HEK293 (cell line): ENCODE measurements at regions not wholly inside any gene's neighbourhood (a gene's known extent, or its start where the extent isn't known, plus 50 kb on each side); places are given as distances from the start of the nearest gene placed in this dataset.

Experiments
- CTCF ChIA-PET: fragments of 350-600 bp; formaldehyde crosslinking; extraction: SDS; loops from one replicate; lab custom pipeline; 2021; ENCODE audit warnings: antibody characterized with exemption; lab: Yijun Ruan, JAX
- POLR2A ChIA-PET: fragments of 300-600 bp; formaldehyde crosslinking; extraction: SDS; loops from one replicate; lab custom pipeline; 2020; ENCODE audit warnings: antibody characterized with exemption, inconsistent platforms; lab: Yijun Ruan, JAX
- H3K27ac ChIP-seq: fragments of 200-500 bp; sonication (Bioruptor generic); 2 replicates; pipeline ENCODE4 v1.5.1; 2014; ENCODE audit warnings: low read depth, low read length, control low read depth, inconsistent platforms; ENCODE audit errors: extremely low read depth
- H3K36me3 ChIP-seq, 2 experiments: fragments of 200-500 bp in 1 of 2; sonication (Bioruptor generic) in 1 of 2; 1 replicate in 1 of 2; 2 replicates in 1 of 2; pipeline ENCODE4 v1.5.1; 2014 to 2017; ENCODE audit warnings: inconsistent platforms in 2 of 2, low read length in 2 of 2; ENCODE audit not compliant: control insufficient read depth in 2 of 2, insufficient read depth in 1 of 2
- H3K4me1 ChIP-seq: fragments of 200-500 bp; sonication (Bioruptor generic); 2 replicates; pipeline ENCODE4 v1.5.1; 2014; ENCODE audit warnings: mild to moderate bottlenecking, low read length, inconsistent platforms; ENCODE audit not compliant: control insufficient read depth, insufficient read depth
- H3K4me3 ChIP-seq: 2 replicates; pipeline ENCODE4 v1.5.1; 2011; ENCODE audit warnings: low read depth, mild to moderate bottlenecking, control low read depth, low read length, moderate library complexity
- H3K9me3 ChIP-seq: fragments of 200-500 bp; sonication (Bioruptor generic); 2 replicates; pipeline ENCODE4 v1.5.1; 2014; ENCODE audit warnings: low read depth, low read length, inconsistent platforms; ENCODE audit not compliant: control insufficient read depth, insufficient read depth
- GLIS1 ChIP-seq: fragments of 450-650 bp; formaldehyde crosslinking; IDR thresholded peaks from 2 replicates; pipeline ENCODE4 v1.5.1; 2016; ENCODE audit warnings: missing biosample characterization, missing genetic modification characterization
- HOXD13 ChIP-seq: sonication (generic); formaldehyde crosslinking; IDR thresholded peaks from 2 replicates; pipeline ENCODE4 v1.8.0; 2022; ENCODE audit warnings: missing genetic modification reagents, borderline replicate concordance
- RBAK ChIP-seq: fragments of 450-650 bp; formaldehyde crosslinking; IDR thresholded peaks from 2 replicates; pipeline ENCODE4 v1.5.1; 2016; ENCODE audit warnings: missing biosample characterization, missing genetic modification characterization
- REPIN1 ChIP-seq: fragments of 450-650 bp; formaldehyde crosslinking; IDR thresholded peaks from 2 replicates; pipeline ENCODE4 v1.5.1; 2017; ENCODE audit warnings: missing biosample characterization, missing genetic modification characterization, low read depth
- ZBTB1 ChIP-seq: fragments of 450-650 bp; formaldehyde crosslinking; IDR thresholded peaks from 2 replicates; pipeline ENCODE4 v1.5.1; 2016; ENCODE audit warnings: missing biosample characterization, missing genetic modification characterization
- ZNF157 ChIP-seq: fragments of 450-650 bp; formaldehyde crosslinking; IDR thresholded peaks from 2 replicates; pipeline ENCODE4 v1.5.1; 2016; ENCODE audit warnings: missing biosample characterization, missing genetic modification characterization
- ZNF184 ChIP-seq: fragments of 450-650 bp; IDR thresholded peaks from 2 replicates; pipeline ENCODE4 v1.5.1; 2018; ENCODE audit warnings: missing biosample characterization, mild to moderate bottlenecking, missing genetic modification characterization
- ZNF324 ChIP-seq: fragments of 450-650 bp; formaldehyde crosslinking; IDR thresholded peaks from 2 replicates; pipeline ENCODE4 v1.5.1; 2016; ENCODE audit warnings: missing biosample characterization, missing genetic modification characterization
- ZNF341 ChIP-seq: fragments of 450-650 bp; formaldehyde crosslinking; IDR thresholded peaks from 2 replicates; pipeline ENCODE4; 2016; ENCODE audit warnings: low read depth, missing biosample characterization, missing genetic modification characterization
- ZNF404 ChIP-seq: fragments of 450-650 bp; formaldehyde crosslinking; IDR thresholded peaks from 2 replicates; pipeline ENCODE4 v1.5.1; 2017; ENCODE audit warnings: missing biosample characterization, missing genetic modification characterization
- ZNF623 ChIP-seq: fragments of 450-650 bp; formaldehyde crosslinking; IDR thresholded peaks from 2 replicates; pipeline ENCODE4 v1.5.1; 2016; ENCODE audit warnings: missing biosample characterization, missing genetic modification characterization
- ZNF629 ChIP-seq: fragments of 450-650 bp; formaldehyde crosslinking; IDR thresholded peaks from 2 replicates; pipeline ENCODE4 v1.5.1; 2017; ENCODE audit warnings: missing biosample characterization, missing genetic modification characterization
- ZNF777 ChIP-seq: fragments of 450-650 bp; formaldehyde crosslinking; IDR thresholded peaks from 2 replicates; pipeline ENCODE4 v1.5.1; 2017; ENCODE audit warnings: missing biosample characterization, missing genetic modification characterization, borderline replicate concordance
- ZNF837 ChIP-seq: fragments of 450-650 bp; formaldehyde crosslinking; IDR thresholded peaks from 2 replicates; pipeline ENCODE4 v1.5.1; 2016; ENCODE audit warnings: missing biosample characterization, missing genetic modification characterization
- ZSCAN30 ChIP-seq: fragments of 450-650 bp; IDR thresholded peaks from 2 replicates; pipeline ENCODE4 v1.5.1; 2018; ENCODE audit warnings: missing biosample characterization, mild to moderate bottlenecking, missing genetic modification characterization, moderate library complexity
- TF ChIP-seq, protein P1 (sequence below): fragments of 450-650 bp; formaldehyde crosslinking; optimal IDR thresholded peaks from 2 replicates; pipeline ENCODE3; 2016; ENCODE audit warnings: missing biosample characterization, mild to moderate bottlenecking, missing genetic modification characterization

DNA sequence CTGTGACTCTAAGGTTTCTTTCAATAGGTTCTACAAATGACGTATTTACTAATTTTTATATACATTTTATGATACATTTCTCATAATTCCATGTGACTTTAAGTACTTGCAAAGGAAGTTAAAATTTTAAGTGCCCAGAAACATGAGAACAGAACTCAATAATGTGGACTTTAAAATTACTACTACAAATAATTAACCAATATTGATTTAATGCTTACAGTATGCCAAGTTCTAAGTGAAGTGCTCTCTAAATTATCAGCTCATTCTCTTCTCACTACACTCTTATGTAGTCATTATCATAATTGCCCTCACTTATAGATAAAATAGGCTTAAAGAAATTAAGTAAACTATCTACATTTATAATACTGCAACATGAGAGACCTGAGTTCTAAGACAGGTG is 1690.7 kb upstream of the CDH9 start:
- H3K4me1 ChIP-seq: no peaks in the 10 kb centered on the region
- ChIA-PET CTCF (no interaction called here), POLR2A (no interaction called here)
- H3K9me3 ChIP-seq: no peaks in the 10 kb centered on the region
- H3K27ac ChIP-seq: no peak overlapping the region
- no peak overlapping the region for H3K4me3 ChIP-seq
- no peaks in the 10 kb centered on the region for H3K36me3 ChIP-seq
- TF ChIP-seq ZNF629 (tag by site-specific recombination): no peak
- TF ChIP-seq, protein P1, sequence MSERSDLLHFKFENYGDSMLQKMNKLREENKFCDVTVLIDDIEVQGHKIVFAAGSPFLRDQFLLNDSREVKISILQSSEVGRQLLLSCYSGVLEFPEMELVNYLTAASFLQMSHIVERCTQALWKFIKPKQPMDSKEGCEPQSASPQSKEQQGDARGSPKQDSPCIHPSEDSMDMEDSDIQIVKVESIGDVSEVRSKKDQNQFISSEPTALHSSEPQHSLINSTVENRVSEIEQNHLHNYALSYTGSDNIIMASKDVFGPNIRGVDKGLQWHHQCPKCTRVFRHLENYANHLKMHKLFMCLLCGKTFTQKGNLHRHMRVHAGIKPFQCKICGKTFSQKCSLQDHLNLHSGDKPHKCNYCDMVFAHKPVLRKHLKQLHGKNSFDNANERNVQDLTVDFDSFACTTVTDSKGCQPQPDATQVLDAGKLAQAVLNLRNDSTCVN: no peak

- H3K4me1 ChIP-seq: no peaks in the 10 kb centered on the region
- CTCF ChIA-PET: no interaction called here
- no peak overlapping the region for H3K4me3 ChIP-seq
- no peak for TF ChIP-seq RBAK
- no peak for TF ChIP-seq ZNF324 (tag by site-specific recombination)
- no peak for TF ChIP-seq ZNF837 (tag by site-specific recombination)
- no peak for TF ChIP-seq ZNF341 (tag by site-specific recombination)
- TF ChIP-seq ZNF777 (tag by site-specific recombination): no peak
- TF ChIP-seq ZSCAN30 (tag by site-specific recombination): no peak
- TF ChIP-seq ZNF184 (tag by site-specific recombination): no peak
- no peaks in the 10 kb centered on the region for H3K36me3 ChIP-seq
- H3K27ac ChIP-seq: no peak overlapping the region
- H3K9me3 ChIP-seq: no peaks in the 10 kb centered on the region
- POLR2A ChIA-PET: no interaction called here
Observed at GRCh38 chr5:28726815-28727214, 1688.4 kb upstream of the CDH9 start.

DNA sequence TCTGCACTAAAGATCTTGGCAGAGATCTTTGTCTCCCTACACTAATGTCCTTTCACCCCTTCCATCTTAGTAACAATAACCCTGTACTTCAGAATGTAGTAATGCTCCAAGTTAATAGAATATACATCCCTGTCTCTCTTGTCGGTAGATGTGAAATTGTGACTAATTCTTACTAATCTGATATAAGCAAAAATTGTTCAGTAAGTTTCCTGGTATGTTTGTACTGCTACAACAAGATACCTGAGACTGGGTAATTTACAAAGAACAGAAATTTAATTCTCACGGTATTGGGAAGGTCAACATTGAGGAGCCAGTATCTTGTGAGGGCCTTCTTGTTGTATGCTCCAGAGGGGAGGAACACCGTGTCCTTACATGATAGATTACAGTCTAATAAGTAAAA is 1686.6 kb upstream of the CDH9 start:
- no peaks in the 10 kb centered on the region for H3K36me3 ChIP-seq
- H3K4me1 ChIP-seq: no peaks in the 10 kb centered on the region
- POLR2A ChIA-PET: no interaction called here
- TF ChIP-seq ZNF623 (no peak), GLIS1 (tag by site-specific recombination) (no peak), ZNF404 (no peak)
- no peak overlapping the region for H3K4me3 ChIP-seq
- CTCF ChIA-PET: no interaction called here
- no peak overlapping the region for H3K27ac ChIP-seq
- no peaks in the 10 kb centered on the region for H3K9me3 ChIP-seq

DNA sequence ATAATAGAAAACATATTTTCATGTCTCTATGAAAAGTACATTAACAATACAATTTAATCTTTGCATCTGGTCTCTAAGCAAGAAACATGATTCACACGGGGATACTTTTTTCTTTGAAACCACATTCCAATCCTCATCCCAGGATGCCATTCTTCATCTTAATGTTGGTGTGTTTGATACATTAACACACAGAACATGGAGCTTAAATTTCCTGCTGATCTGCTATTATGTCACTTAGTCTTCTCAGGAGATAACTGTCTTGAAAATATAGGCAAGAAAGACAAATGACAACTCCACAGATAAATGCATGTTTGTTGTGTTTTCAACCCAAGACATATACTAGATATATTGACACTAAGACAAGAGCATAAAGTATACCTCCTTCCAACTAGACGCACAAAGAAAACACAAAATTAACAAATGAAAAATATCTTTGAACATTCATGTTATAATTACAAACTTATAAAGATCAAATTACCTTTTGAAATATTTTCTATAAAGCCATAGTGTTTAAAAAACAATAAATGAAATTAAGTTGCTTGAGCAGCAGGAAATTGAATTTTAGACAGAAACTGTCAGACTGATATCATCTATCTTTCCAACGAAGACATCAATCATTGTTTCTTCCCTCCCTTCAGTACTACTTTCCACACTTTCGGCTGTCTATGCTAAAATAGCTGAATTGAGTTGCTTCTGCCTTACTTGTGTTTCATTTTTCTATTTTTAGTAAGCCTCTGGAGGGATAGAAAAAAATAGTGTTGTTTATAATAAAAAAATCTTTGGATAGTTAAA is 1676.7 kb upstream of the CDH9 start:
- no peaks in the 10 kb centered on the region for H3K36me3 ChIP-seq
- ChIA-PET CTCF (interaction anchor here (0.6 kb wide), 1 partner anchor 1306 kb away, joined by 3 read pairs; no protein-coding TSS in a partner anchor), POLR2A (no interaction called here)
- H3K4me1 ChIP-seq: no peaks in the 10 kb centered on the region
- H3K27ac ChIP-seq: no peak overlapping the region
- no peaks in the 10 kb centered on the region for H3K9me3 ChIP-seq
- TF ChIP-seq ZNF157 (tag by site-specific recombination): no peak
- no peak overlapping the region for H3K4me3 ChIP-seq

DNA sequence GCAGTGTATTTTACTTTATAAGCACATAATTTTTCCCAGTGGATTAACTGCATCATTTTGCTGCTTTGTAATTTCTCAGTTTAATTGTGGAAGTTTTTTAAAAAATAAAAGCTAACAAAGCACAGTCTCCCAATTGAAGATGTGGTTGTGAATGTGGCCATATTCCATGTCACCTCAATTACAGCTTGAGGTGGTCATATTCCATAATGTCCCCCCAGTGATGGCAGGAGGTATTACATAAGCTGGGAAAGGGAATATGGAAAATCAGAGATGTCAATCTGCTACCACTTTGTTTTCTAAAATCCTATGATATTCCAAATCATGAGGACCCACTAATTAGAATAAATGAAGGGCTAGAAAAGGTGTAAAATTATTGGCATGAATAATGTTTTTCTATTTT is 1672.0 kb upstream of the CDH9 start:
- Histone ChIP-seq H3K4me1 (no peaks in the 10 kb centered on the region), H3K27ac (no peak overlapping the region), H3K4me3 (no peak overlapping the region), H3K9me3 (no peaks in the 10 kb centered on the region), H3K36me3 (no peaks in the 10 kb centered on the region)
- TF ChIP-seq HOXD13 (CRISPR knock-in tag) (no peak), REPIN1 (tag by site-specific recombination) (no peak), ZBTB1 (tag by site-specific recombination) (no peak)
- POLR2A ChIA-PET: no interaction called here
- CTCF ChIA-PET: interaction anchor here (0.7 to 1.1 kb wide), 4 partner anchors 13 to 993 kb away, joined by 3 to 5 read pairs (median 4); no protein-coding TSS in a partner anchor
